EH (cell line): ENCODE measurements at regions not wholly inside any gene's neighbourhood (a gene's known extent, or its start where the extent isn't known, plus 50 kb on each side); places are given as distances from the start of the nearest gene placed in this dataset.

ENCODE experiments used
- DNase-seq: peaks from one replicate; pipeline ENCODE4 v3.0.0-alpha.2; 2015; ENCODE audit warnings: low read depth

- no peak for DNase-seq
These were observed 51.0 kb upstream of the MKRN3 start for GRCh38 chr15:23514484-23514883.

GRCh38 chr15:23506762-23507161 is 58.7 kb upstream of the MKRN3 start:
- no peak for DNase-seq

DNA sequence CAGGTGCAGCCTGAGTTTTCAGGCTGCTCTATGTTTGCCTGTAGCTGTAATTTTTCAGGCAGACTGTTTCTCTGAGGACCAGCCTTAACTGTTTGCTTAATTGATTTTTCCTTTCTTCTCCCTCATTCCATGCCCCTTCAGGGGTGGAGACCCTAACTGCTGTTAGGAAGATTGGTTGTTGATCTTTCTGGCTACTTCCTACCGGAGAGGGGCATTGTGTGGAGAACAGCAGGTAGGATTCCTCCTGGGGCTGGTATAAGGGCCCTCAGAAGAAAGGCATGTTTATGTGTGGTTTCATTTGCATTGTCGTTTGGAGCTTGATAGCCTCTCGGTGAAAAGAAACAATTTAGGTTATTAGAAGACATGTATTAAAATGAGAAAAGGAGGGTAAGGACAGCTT is 56.9 kb upstream of the GOLGA6L2 start:
- no peak for DNase-seq

- DNase-seq: no peak
These were observed 56.5 kb upstream of the GOLGA6L2 start for GRCh38 chr15:23503576-23503975.

- DNase-seq: peak; percentile 1
These were observed 50.7 kb upstream of the GOLGA6L2 start for GRCh38 chr15:23497710-23498111.
